DOHH2 (cell line): ENCODE measurements at regions not wholly inside any gene's neighbourhood (a gene's known extent, or its start where the extent isn't known, plus 50 kb on each side); places are given as distances from the start of the nearest gene placed in this dataset.

Source experiments
- H3F3A ChIP-seq: fragments of 200-600 bp; sonication (generic), shearing (Covaris generic); 2 replicates; pipeline ENCODE4 v1.6.0; 2016; ENCODE audit warnings: antibody characterized with exemption, mild to moderate bottlenecking; ENCODE audit not compliant: control insufficient read depth, insufficient read depth
- H3K27ac ChIP-seq: fragments of 200-600 bp; sonication (generic); 2 replicates; pipeline ENCODE4 v1.5.1; 2014; ENCODE audit warnings: low read depth, mild to moderate bottlenecking, low read length, moderate library complexity
- H3K27me3 ChIP-seq: fragments of 200-600 bp; sonication (generic); 2 replicates; pipeline ENCODE4 v1.6.1; 2014; ENCODE audit warnings: mild to moderate bottlenecking, low read length, mixed read lengths; ENCODE audit not compliant: control insufficient read depth
- H3K36me3 ChIP-seq: fragments of 200-600 bp; sonication (generic); 2 replicates; pipeline ENCODE4 v1.6.1; 2014; ENCODE audit warnings: mild to moderate bottlenecking, low read length, moderate library complexity, mixed read lengths; ENCODE audit not compliant: control insufficient read depth
- H3K4me1 ChIP-seq: fragments of 200-600 bp; sonication (generic); 2 replicates; pipeline ENCODE4 v1.6.1; 2014; ENCODE audit warnings: mild to moderate bottlenecking, low read length, mixed read lengths; ENCODE audit not compliant: control insufficient read depth
- H3K4me2 ChIP-seq: fragments of 200-600 bp; sonication (generic); 2 replicates; pipeline ENCODE4 v1.6.0; 2014; ENCODE audit warnings: mild to moderate bottlenecking, low read length, moderate library complexity
- H3K4me3 ChIP-seq: fragments of 200-600 bp; sonication (generic); 2 replicates; pipeline ENCODE4 v1.5.1; 2014; ENCODE audit warnings: mild to moderate bottlenecking, low read length, mixed read lengths
- H3K79me2 ChIP-seq: fragments of 200-600 bp; sonication (generic); 2 replicates; pipeline ENCODE4 v1.6.1; 2014; ENCODE audit warnings: mild to moderate bottlenecking, low read length, mixed read lengths; ENCODE audit not compliant: control insufficient read depth
- H3K9me2 ChIP-seq: fragments of 200-600 bp; sonication (generic); replicated peaks from 2 replicates; pipeline ENCODE4 v1.6.1; 2014; ENCODE audit warnings: mild to moderate bottlenecking, low read length, mixed read lengths; ENCODE audit not compliant: control insufficient read depth
- H3K9me3 ChIP-seq: fragments of 200-600 bp; sonication (generic); 2 replicates; pipeline ENCODE4 v1.6.1; 2014; ENCODE audit warnings: antibody characterized with exemption, low read length, mixed read lengths; ENCODE audit not compliant: control insufficient read depth, insufficient read depth
- H4K20me1 ChIP-seq: fragments of 200-600 bp; sonication (generic); 2 replicates; pipeline ENCODE4 v1.6.0; 2014; ENCODE audit warnings: low read depth, mild to moderate bottlenecking, antibody characterized with exemption, low read length, moderate library complexity; ENCODE audit not compliant: control insufficient read depth, insufficient read depth
- CTCF ChIP-seq: fragments of 200-600 bp; sonication (generic); IDR thresholded peaks from one replicate; pipeline ENCODE4 v1.5.1; 2014; ENCODE audit warnings: antibody characterized with exemption, mild to moderate bottlenecking, low read depth, low read length; ENCODE audit not compliant: poor library complexity, severe bottlenecking
- EZH2phosphoT487 ChIP-seq: fragments of 200-600 bp; sonication (generic); IDR thresholded peaks from 2 replicates; pipeline ENCODE4 v1.6.1; 2017; ENCODE audit warnings: borderline replicate concordance, mild to moderate bottlenecking, antibody characterized with exemption, low read length, moderate library complexity, mixed read lengths

- H3K36me3 ChIP-seq, result no peaks in the 10 kb centered on the region
- H3K4me2 ChIP-seq, result no peak overlapping the region
- no peaks in the 10 kb centered on the region for H3K4me1 ChIP-seq
- H4K20me1 ChIP-seq, result no peaks in the 10 kb centered on the region
- TF ChIP-seq EZH2phosphoT487 (no peak), CTCF (no peak)
- no peak overlapping the region for H3K4me3 ChIP-seq
- no peaks in the 10 kb centered on the region for H3K79me2 ChIP-seq
- H3K9me2 ChIP-seq, result no peaks in the 10 kb centered on the region
- H3K27me3 ChIP-seq, result no peaks in the 10 kb centered on the region
- H3K9me3 ChIP-seq, result no peaks in the 10 kb centered on the region
- H3F3A ChIP-seq, result no peaks in the 10 kb centered on the region
- H3K27ac ChIP-seq, result no peak overlapping the region
Observed at GRCh38 chr17:71966459-71967313, 154.1 kb upstream of the SOX9 start.

DNA sequence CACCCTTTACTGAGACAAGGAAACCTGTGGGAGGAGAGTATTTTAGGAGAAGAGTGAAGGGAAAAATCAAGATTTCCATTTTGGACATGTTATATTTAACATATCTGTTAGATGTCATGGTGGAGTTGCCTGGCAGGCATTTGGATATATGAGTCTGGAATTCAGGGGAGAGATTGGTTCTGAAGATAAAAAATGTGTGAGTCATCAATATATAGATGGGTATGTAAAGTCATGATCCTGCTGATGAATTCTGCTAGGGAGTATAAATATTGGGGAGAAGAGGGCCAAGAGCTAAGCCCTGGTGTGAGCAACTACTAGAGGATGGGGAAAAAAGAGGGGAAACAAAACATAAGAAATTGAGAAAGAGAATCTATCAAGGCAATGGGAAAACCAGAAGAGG, 151.3 kb upstream of the SOX9 start:
- H3K79me2 ChIP-seq, result no peaks in the 10 kb centered on the region
- no peak overlapping the region for H3K4me2 ChIP-seq
- H3K9me2 ChIP-seq, result no peaks in the 10 kb centered on the region
- H3F3A ChIP-seq, result no peaks in the 10 kb centered on the region
- H3K36me3 ChIP-seq, result no peaks in the 10 kb centered on the region
- no peak overlapping the region for H3K27ac ChIP-seq
- H3K4me3 ChIP-seq, result no peak overlapping the region
- H4K20me1 ChIP-seq, result no peaks in the 10 kb centered on the region
- no peaks in the 10 kb centered on the region for H3K9me3 ChIP-seq
- no peaks in the 10 kb centered on the region for H3K4me1 ChIP-seq
- H3K27me3 ChIP-seq, result no peaks in the 10 kb centered on the region
- TF ChIP-seq EZH2phosphoT487, result no peak
- TF ChIP-seq CTCF, result no peak

GRCh38 chr17:71970312-71970711, 150.5 kb upstream of the SOX9 start:
- H3K9me3 ChIP-seq, result no peaks in the 10 kb centered on the region
- no peak overlapping the region for H3K4me3 ChIP-seq
- no peaks in the 10 kb centered on the region for H4K20me1 ChIP-seq
- no peaks in the 10 kb centered on the region for H3K9me2 ChIP-seq
- no peaks in the 10 kb centered on the region for H3K36me3 ChIP-seq
- no peak for TF ChIP-seq CTCF
- H3K4me2 ChIP-seq, result no peak overlapping the region
- H3K79me2 ChIP-seq, result no peaks in the 10 kb centered on the region
- H3K27me3 ChIP-seq, result no peaks in the 10 kb centered on the region
- H3F3A ChIP-seq, result no peaks in the 10 kb centered on the region
- no peak overlapping the region for H3K27ac ChIP-seq
- no peaks in the 10 kb centered on the region for H3K4me1 ChIP-seq
